HG03558 (cell line): ENCODE measurements at regions not wholly inside any gene's neighbourhood (a gene's known extent, or its start where the extent isn't known, plus 50 kb on each side); places are given as distances from the start of the nearest gene placed in this dataset.

Source experiments
- ATAC-seq: cut with Tn5 transposase; IDR thresholded peaks from one replicate; pipeline ENCODE4 v1.9.1; 2021; ENCODE audit warnings: moderate number of reproducible peaks; ENCODE audit not compliant: unreplicated experiment; ENCODE audit errors: extremely low read depth

DNA sequence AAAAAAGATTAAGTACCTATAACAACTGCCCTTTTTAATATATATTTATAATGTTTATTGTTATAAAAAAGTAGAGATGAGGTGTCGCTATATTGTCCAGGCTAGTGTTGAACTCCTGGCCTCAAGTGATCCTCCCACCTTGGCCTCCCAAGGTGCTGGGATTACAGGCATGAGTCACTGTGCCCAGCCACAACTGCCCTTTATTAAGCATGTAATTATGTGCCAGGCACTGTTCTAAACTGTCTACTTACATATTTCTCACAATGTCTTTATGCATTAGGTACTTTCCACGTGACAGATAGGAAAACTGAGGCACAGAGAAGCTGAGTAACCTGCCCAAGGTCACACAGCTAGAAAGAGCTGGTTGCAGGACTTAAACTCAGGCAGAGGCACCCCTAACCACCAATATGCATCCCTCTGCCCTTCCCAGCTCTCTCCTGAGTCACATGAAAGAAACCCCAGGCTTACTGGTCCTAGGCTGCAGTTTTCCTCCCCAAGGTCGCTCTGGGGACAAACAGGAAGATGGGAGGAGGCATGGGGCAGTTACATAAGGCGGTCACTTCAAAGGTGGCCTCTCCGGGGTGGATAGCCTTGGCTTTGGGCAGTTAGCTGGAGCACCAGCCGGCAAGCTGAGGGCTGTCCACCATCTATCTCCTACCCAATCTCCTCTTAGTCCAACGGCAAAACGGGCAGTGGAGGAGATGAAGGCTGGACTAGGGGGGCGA lies 54.6 kb upstream of the TBX3 start:
- ATAC-seq: no peak

- ATAC-seq: no peak
Observed at GRCh38 chr12:114735680-114736374, 51.9 kb upstream of the TBX3 start.

GRCh38 chr12:114735011-114735410 lies 51.0 kb upstream of the TBX3 start:
- ATAC-seq: no peak

GRCh38 chr12:114733919-114734318 lies 49.9 kb upstream of the TBX3 start:
- ATAC-seq: no peak
